Choroid plexus epithelial cell (primary cell): ENCODE measurements at regions not wholly inside any gene's neighbourhood (a gene's known extent, or its start where the extent isn't known, plus 50 kb on each side); places are given as distances from the start of the nearest gene placed in this dataset.

Source experiments
- DNase-seq: peaks from one replicate; pipeline ENCODE4 v3.0.0-alpha.2; 2010; ENCODE audit warnings: low read depth
- H3K4me3 ChIP-seq: 2 replicates; pipeline ENCODE4 v1.5.1; 2011; ENCODE audit warnings: low read depth, mild to moderate bottlenecking, control low read depth, low read length, moderate library complexity
- TF ChIP-seq, protein P1 (sequence below): conservative IDR thresholded peaks from 2 replicates; pipeline ENCODE4 v1.5.1; 2011; ENCODE audit warnings: low read depth, mild to moderate bottlenecking, control low read depth, inconsistent platforms, low read length, moderate library complexity

DNA sequence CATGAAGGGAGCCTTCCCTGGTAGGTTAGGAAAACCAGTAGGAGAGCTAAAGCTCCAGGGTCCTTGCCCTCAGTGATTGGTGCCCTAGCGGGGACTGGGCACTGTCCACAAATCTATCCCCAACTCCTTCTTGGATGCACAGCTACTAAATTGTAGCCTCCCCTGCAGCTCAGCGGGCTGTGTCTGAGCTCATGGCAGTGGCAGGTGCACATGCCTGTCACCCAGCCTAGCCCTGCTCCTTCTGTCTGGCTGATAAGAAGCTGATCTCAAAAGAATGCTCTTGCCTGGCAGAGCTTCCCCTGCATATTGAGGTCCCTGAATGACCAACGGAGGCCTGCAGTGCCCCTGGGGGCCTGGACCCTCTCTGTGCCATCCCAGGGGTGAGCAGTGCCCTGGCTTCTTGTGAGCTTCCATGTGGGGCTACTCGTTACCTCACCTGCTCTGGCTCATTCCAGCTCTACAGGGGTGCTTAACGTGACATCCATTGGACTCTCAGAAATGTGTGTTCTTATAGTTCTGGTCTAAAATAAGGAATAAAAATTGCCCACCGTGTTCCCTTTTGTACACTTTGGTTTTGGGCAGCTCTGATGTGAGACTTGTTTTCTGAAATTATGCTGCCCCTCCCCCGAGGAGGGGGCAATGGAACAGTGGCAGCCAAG lies 59.8 kb upstream of the ANTXRL start:
- TF ChIP-seq, protein P1, sequence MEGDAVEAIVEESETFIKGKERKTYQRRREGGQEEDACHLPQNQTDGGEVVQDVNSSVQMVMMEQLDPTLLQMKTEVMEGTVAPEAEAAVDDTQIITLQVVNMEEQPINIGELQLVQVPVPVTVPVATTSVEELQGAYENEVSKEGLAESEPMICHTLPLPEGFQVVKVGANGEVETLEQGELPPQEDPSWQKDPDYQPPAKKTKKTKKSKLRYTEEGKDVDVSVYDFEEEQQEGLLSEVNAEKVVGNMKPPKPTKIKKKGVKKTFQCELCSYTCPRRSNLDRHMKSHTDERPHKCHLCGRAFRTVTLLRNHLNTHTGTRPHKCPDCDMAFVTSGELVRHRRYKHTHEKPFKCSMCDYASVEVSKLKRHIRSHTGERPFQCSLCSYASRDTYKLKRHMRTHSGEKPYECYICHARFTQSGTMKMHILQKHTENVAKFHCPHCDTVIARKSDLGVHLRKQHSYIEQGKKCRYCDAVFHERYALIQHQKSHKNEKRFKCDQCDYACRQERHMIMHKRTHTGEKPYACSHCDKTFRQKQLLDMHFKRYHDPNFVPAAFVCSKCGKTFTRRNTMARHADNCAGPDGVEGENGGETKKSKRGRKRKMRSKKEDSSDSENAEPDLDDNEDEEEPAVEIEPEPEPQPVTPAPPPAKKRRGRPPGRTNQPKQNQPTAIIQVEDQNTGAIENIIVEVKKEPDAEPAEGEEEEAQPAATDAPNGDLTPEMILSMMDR = no peak
- DNase-seq = no peak
- no peak overlapping the region for H3K4me3 ChIP-seq

DNA sequence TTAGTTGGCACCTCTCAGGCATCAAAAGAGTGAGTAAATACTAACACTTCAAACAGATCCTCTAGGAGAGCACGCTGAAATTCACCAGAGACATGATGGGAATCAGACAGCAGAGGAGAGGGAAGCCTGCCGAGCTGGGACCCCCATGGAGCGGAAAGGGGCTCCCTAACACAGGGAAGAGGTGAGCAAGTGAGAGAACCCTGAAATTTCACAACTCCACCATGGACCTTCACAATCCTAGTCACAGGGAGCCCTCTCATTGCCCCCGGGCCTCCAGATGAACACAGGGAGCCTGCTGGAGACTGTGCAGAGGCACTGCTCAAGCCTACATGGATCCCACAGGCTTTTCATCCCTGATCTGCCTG lies 59.2 kb upstream of the ANTXRL start:
- H3K4me3 ChIP-seq = no peak overlapping the region
- DNase-seq = peak; percentile 22
- TF ChIP-seq, protein P1 = no peak

DNA sequence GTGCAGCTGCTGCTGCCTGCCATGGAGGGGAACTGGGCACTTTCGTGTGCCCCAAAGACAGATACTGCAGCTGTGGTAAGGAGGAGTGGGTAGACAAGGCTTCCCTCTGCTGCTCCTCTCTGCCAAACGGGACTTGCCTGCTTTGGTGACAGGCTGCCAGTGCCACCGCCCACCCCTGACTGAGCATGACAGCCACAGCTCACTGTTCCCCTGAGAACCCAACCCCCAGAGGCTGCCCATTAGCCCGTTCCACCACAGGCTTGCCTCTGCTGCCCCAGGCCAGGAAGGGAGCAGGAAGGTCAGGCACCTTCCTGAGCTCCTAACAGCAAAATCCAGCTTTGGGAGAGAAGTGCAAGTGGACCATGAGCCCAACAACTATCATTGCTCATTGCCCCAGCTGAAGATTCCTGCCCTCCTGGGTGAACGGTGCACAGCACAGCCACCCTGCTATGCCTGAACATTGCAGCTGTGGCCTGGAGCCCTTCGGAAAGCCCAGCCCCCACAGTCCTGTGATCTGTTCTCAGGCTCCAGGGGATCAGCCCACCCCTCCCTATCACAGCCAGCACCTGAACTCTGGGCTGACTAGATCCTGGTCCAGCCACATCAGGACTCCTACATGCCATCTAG lies 58.7 kb upstream of the ANTXRL start:
- no peak for DNase-seq
- TF ChIP-seq, protein P1 = no peak
- no peak overlapping the region for H3K4me3 ChIP-seq

DNA sequence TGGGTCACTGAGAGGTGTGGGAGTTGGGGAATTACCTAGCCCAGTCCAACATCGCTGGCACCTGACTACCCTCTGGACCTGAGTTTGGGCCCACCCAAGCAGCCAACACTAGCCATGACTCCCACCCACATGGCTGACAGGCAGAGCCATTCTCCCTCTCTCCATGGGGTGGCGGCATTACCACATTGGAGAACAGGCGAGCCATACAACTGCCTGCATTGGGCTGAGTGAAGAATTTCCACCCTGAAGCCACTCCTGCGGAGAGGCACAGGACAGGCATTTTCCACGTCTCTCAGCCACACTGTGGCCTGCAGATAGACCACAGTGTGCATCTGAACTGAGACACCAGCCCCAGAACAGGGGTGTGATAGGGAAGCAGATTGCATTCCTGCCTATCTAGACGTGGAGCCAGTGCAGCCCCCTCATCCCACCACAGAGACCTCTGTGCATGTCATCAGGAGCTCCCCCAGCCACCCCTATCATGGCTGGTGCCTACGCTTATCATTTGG lies 58.2 kb upstream of the ANTXRL start:
- DNase-seq = peak; percentile 87
- TF ChIP-seq, protein P1 = peak; percentile 98
- H3K4me3 ChIP-seq = no peak overlapping the region

DNA sequence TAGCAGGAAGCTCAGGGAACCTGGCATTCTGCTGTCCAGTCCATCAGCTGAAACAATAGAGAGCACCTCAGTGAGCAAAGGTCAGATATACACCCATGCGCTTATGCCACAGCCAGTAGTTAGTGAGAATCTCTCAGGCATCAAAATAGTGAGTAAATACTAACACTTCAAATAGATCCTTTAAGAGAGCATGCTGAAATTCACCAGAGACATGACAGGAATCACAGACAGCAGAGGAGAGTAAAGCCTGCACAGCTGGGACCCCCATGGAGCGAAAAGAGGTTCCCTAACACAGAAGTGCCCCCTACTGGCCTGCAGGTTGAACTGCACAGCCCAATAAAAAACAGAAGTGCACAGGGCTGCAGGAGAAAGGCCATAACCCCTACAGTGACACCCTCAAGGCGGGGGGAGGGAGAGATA lies 57.6 kb upstream of the ANTXRL start:
- peak; percentile 53 for DNase-seq
- TF ChIP-seq, protein P1 = peak; percentile 86
- no peak overlapping the region for H3K4me3 ChIP-seq

DNA sequence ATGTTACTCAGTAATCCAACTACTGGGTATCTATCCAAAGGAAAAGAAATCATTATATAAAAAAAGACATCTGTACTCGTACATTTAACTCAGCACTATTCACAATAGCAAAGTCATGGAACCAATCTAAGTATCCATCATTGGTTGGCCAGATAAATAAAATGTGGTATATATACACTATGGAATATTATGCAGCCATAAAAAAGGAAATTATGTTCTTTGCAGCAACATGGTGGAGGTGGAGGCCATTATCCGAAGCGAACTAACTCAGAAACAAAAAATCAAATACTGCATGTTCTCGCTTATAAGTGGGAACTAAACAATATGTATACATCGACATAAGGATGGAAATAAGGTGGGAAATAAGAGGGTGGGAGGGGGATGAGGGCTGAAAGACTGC lies 56.2 kb upstream of the ANTXRL start:
- TF ChIP-seq, protein P1 = no peak
- DNase-seq = no peak
- no peak overlapping the region for H3K4me3 ChIP-seq

DNA sequence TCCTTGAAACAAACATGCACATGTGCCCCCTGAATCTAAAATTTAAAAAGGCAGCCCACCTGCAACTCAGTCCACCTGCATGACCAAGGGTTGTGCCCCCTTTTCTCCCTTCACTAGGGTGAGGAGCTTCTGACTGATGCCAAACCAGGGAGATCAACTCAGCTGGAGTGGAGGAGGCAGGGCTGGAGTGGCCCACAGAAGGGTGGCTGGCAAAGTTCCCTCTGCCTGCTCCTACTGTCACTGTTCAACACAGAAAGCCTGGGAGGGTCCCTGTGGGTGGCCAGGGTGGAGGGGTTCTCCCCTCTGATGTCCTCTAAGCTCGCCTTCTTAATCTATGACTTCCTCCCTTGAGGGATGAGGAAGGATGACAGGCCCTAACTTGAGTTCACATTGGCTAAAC lies 55.7 kb upstream of the ANTXRL start:
- DNase-seq = no peak
- H3K4me3 ChIP-seq = no peak overlapping the region

More for the DNA sequence above, 55.7 kb upstream of the ANTXRL start:
- TF ChIP-seq, protein P1 = no peak
